GM23338 (cell line): ENCODE measurements at regions not wholly inside any gene's neighbourhood (a gene's known extent, or its start where the extent isn't known, plus 50 kb on each side); places are given as distances from the start of the nearest gene placed in this dataset.

Experiments used
- ATAC-seq: fragments of 200-7000 bp; cut with Tn5 transposase; 3 replicates; pipeline ENCODE4 v1.9.1; 2020
- DNase-seq: peaks from one replicate; pipeline ENCODE4 v3.0.0-alpha.2; 2015; ENCODE audit warnings: low spot score
- H2AFZ ChIP-seq: fragments of 200-600 bp; sonication (generic); 2 replicates; pipeline ENCODE4 v1.8.0; 2016; ENCODE audit warnings: antibody characterized with exemption, mild to moderate bottlenecking, moderate library complexity
- H3F3A ChIP-seq: fragments of 200-600 bp; sonication (generic); replicated peaks from 2 replicates; pipeline ENCODE4 v1.8.0; 2017; ENCODE audit warnings: antibody characterized with exemption, mixed run types, low read depth
- H3K27ac ChIP-seq: fragments of 200-600 bp; sonication (generic); 2 replicates; pipeline ENCODE4 v1.6.1; 2016; ENCODE audit warnings: low read depth
- H3K27me3 ChIP-seq: fragments of 200-600 bp; sonication (generic); 2 replicates; pipeline ENCODE4 v1.8.0; 2016; ENCODE audit warnings: mild to moderate bottlenecking, mixed run types, moderate library complexity; ENCODE audit not compliant: insufficient read depth
- H3K36me3 ChIP-seq: fragments of 200-600 bp; sonication (generic); 2 replicates; pipeline ENCODE4 v1.8.0; 2016; ENCODE audit warnings: mild to moderate bottlenecking; ENCODE audit not compliant: insufficient read depth
- H3K4me1 ChIP-seq: fragments of 200-600 bp; sonication (generic); 2 replicates; pipeline ENCODE4 v1.8.0; 2016; ENCODE audit warnings: mild to moderate bottlenecking, moderate library complexity; ENCODE audit not compliant: insufficient read depth
- H3K4me2 ChIP-seq: fragments of 200-600 bp; sonication (generic); 2 replicates; pipeline ENCODE4 v1.7.1; 2017; ENCODE audit warnings: mixed run types
- H3K4me3 ChIP-seq: fragments of 200-600 bp; sonication (generic); 2 replicates; pipeline ENCODE4 v1.6.1; 2016; ENCODE audit warnings: mixed run types
- H3K79me2 ChIP-seq: fragments of 200-600 bp; sonication (generic); replicated peaks from 2 replicates; pipeline ENCODE4 v1.8.0; 2017; ENCODE audit warnings: mild to moderate bottlenecking; ENCODE audit not compliant: insufficient read depth
- H3K9me2 ChIP-seq: fragments of 200-600 bp; sonication (generic); 2 replicates; pipeline ENCODE4 v1.8.0; 2017; ENCODE audit not compliant: insufficient read depth
- H4K20me1 ChIP-seq: fragments of 200-600 bp; sonication (generic); replicated peaks from 2 replicates; pipeline ENCODE4 v1.8.0; 2017; ENCODE audit warnings: mild to moderate bottlenecking; ENCODE audit not compliant: insufficient read depth
- H3K27ac Mint-ChIP-seq: 2 replicates; pipeline ENCODE4 v1.8.0; 2020; ENCODE audit warnings: inconsistent platforms, mild to moderate bottlenecking, moderate library complexity, mixed read lengths
- H3K27me3 Mint-ChIP-seq: 3 replicates; pipeline ENCODE4 v1.8.0; 2022; ENCODE audit warnings: low read depth, mild to moderate bottlenecking, moderate library complexity, mixed read lengths, inconsistent platforms; ENCODE audit not compliant: insufficient read depth, poor library complexity
- H3K36me3 Mint-ChIP-seq: 3 replicates; pipeline ENCODE4 v1.8.0; 2021; ENCODE audit warnings: low read depth, mild to moderate bottlenecking, inconsistent platforms, moderate library complexity, mixed read lengths
- H3K4me1 Mint-ChIP-seq: 3 replicates; pipeline ENCODE4 v1.8.0; 2020; ENCODE audit warnings: mild to moderate bottlenecking, inconsistent platforms, mixed read lengths
- H3K4me3 Mint-ChIP-seq: 3 replicates; pipeline ENCODE4 v1.8.0; 2021; ENCODE audit warnings: moderate library complexity, mild to moderate bottlenecking, inconsistent platforms, mixed read lengths
- H3K9me3 Mint-ChIP-seq: 3 replicates; pipeline ENCODE4 v1.8.0; 2020; ENCODE audit warnings: moderate library complexity, mild to moderate bottlenecking, inconsistent platforms, mixed read lengths
- CREB1 ChIP-seq: fragments of 250-450 bp; sonication (Bioruptor Pico); IDR thresholded peaks from 2 replicates; pipeline ENCODE4 v1.5.0; 2020; ENCODE audit warnings: low read depth, mild to moderate bottlenecking, moderate library complexity
- EZH2 ChIP-seq: fragments of 200-600 bp; sonication (generic); IDR thresholded peaks from one replicate; pipeline ENCODE4 v1.8.0; 2017; ENCODE audit warnings: antibody characterized with exemption, mild to moderate bottlenecking, low read depth; ENCODE audit not compliant: unreplicated experiment
- EZH2phosphoT487 ChIP-seq: fragments of 200-600 bp; sonication (generic); IDR thresholded peaks from one replicate; pipeline ENCODE4 v1.8.1; 2018; ENCODE audit warnings: antibody characterized with exemption; ENCODE audit not compliant: unreplicated experiment
- JUNB ChIP-seq: IDR thresholded peaks from one replicate; pipeline ENCODE4 v1.6.1; 2016; ENCODE audit warnings: antibody characterized with exemption; ENCODE audit not compliant: unreplicated experiment
- NANOG ChIP-seq: IDR thresholded peaks from 2 replicates; pipeline ENCODE4 v1.6.1; 2016; ENCODE audit warnings: antibody characterized with exemption, borderline replicate concordance
- POLR2AphosphoS5 ChIP-seq: IDR thresholded peaks from 2 replicates; pipeline ENCODE4 v1.6.1; 2016; ENCODE audit warnings: antibody characterized with exemption, low read depth
- STAT1 ChIP-seq: IDR thresholded peaks from one replicate; pipeline ENCODE4 v1.6.1; 2016; ENCODE audit warnings: antibody characterized with exemption; ENCODE audit not compliant: unreplicated experiment
- ZNF114 ChIP-seq: fragments of 250-450 bp; sonication (Bioruptor Pico); IDR thresholded peaks from 2 replicates; pipeline ENCODE4 v1.5.0; 2020; ENCODE audit warnings: mild to moderate bottlenecking, moderate library complexity
- ZNF331 ChIP-seq: fragments of 250-450 bp; sonication (Bioruptor Pico); IDR thresholded peaks from 2 replicates; pipeline ENCODE4 v1.5.0; 2020; ENCODE audit warnings: low read depth, mild to moderate bottlenecking, moderate library complexity
- TF ChIP-seq, protein P1 (sequence below): fragments of 250-450 bp; sonication (Bioruptor Pico); IDR thresholded peaks from 2 replicates; pipeline ENCODE4 v1.5.0; 2020; ENCODE audit warnings: mild to moderate bottlenecking, moderate library complexity
- TF ChIP-seq, protein P2 (sequence below): IDR thresholded peaks from 2 replicates; pipeline ENCODE4 v1.6.1; 2016; ENCODE audit warnings: antibody characterized with exemption
- TF ChIP-seq, protein P3 (sequence below): IDR thresholded peaks from one replicate; pipeline ENCODE4 v1.6.1; 2018; ENCODE audit warnings: antibody characterized with exemption; ENCODE audit not compliant: unreplicated experiment
- TF ChIP-seq, protein P4 (sequence below), 2 experiments: fragments of 200-600 bp in 1 of 2; sonication (generic) in 1 of 2; conservative IDR thresholded peaks; 2 replicates each; pipeline versions ENCODE4 v1.5.1 to v1.6.1; 2016 to 2017; ENCODE audit warnings: antibody characterized with exemption in 2 of 2, low read depth in 2 of 2, mild to moderate bottlenecking in 2 of 2, moderate library complexity in 1 of 2

DNA sequence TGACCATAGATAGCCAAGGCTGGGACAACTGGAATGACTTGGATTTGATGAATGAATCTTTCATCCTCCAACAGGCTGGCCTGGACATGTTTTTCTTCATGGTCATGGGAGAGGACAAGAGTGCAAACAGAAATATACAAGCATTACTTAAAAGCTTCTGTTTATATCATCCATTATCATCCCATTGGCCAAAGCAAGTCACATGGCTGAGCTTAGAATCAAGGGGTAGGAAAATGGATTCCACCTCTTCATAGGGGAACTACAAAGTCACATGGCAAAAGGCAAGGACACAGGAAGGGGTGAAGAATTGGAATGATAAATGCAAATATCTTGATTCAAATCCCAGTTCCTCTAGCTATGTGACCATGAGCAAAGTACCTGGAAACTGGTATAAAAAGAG is 90.2 kb upstream of the BARHL2 start:
- DNase-seq = no peak
- Histone ChIP-seq H3K4me1 (peaks cover 4% of the 10 kb centered on the region; the same call in 1 of the 2 replicates), H3K27me3 (peaks cover 65% of the 10 kb centered on the region), H3K4me3 (no peak overlapping the region), H3K36me3 (no peaks in the 10 kb centered on the region), H3K9me2 (no peaks in the 10 kb centered on the region), H3K79me2 (no peaks in the 10 kb centered on the region), H3K4me2 (no peak overlapping the region), H3K27ac (no peak overlapping the region), H2AFZ (no peak overlapping the region), H3F3A (no peaks in the 10 kb centered on the region; the same call in 1 of the 2 replicates), H4K20me1 (no peaks in the 10 kb centered on the region; the same call in 1 of the 2 replicates)
- no peaks in the 10 kb centered on the region for H3K36me3 Mint-ChIP-seq
- H3K4me1 Mint-ChIP-seq = peaks cover 19% of the 10 kb centered on the region
- H3K4me3 Mint-ChIP-seq = no peak overlapping the region
- H3K27ac Mint-ChIP-seq = no peak overlapping the region
- H3K9me3 Mint-ChIP-seq = no peaks in the 10 kb centered on the region
- no peak for ATAC-seq
- H3K27me3 Mint-ChIP-seq = peaks cover 57% of the 10 kb centered on the region
- TF ChIP-seq EZH2phosphoT487 (no peak), CREB1 (CRISPR knock-in tag) (no peak), STAT1 (no peak), EZH2 (no peak), NANOG (no peak), ZNF114 (CRISPR knock-in tag) (no peak), POLR2AphosphoS5 (no peak), JUNB (no peak), ZNF331 (CRISPR knock-in tag) (no peak)
- TF ChIP-seq, protein P1, sequence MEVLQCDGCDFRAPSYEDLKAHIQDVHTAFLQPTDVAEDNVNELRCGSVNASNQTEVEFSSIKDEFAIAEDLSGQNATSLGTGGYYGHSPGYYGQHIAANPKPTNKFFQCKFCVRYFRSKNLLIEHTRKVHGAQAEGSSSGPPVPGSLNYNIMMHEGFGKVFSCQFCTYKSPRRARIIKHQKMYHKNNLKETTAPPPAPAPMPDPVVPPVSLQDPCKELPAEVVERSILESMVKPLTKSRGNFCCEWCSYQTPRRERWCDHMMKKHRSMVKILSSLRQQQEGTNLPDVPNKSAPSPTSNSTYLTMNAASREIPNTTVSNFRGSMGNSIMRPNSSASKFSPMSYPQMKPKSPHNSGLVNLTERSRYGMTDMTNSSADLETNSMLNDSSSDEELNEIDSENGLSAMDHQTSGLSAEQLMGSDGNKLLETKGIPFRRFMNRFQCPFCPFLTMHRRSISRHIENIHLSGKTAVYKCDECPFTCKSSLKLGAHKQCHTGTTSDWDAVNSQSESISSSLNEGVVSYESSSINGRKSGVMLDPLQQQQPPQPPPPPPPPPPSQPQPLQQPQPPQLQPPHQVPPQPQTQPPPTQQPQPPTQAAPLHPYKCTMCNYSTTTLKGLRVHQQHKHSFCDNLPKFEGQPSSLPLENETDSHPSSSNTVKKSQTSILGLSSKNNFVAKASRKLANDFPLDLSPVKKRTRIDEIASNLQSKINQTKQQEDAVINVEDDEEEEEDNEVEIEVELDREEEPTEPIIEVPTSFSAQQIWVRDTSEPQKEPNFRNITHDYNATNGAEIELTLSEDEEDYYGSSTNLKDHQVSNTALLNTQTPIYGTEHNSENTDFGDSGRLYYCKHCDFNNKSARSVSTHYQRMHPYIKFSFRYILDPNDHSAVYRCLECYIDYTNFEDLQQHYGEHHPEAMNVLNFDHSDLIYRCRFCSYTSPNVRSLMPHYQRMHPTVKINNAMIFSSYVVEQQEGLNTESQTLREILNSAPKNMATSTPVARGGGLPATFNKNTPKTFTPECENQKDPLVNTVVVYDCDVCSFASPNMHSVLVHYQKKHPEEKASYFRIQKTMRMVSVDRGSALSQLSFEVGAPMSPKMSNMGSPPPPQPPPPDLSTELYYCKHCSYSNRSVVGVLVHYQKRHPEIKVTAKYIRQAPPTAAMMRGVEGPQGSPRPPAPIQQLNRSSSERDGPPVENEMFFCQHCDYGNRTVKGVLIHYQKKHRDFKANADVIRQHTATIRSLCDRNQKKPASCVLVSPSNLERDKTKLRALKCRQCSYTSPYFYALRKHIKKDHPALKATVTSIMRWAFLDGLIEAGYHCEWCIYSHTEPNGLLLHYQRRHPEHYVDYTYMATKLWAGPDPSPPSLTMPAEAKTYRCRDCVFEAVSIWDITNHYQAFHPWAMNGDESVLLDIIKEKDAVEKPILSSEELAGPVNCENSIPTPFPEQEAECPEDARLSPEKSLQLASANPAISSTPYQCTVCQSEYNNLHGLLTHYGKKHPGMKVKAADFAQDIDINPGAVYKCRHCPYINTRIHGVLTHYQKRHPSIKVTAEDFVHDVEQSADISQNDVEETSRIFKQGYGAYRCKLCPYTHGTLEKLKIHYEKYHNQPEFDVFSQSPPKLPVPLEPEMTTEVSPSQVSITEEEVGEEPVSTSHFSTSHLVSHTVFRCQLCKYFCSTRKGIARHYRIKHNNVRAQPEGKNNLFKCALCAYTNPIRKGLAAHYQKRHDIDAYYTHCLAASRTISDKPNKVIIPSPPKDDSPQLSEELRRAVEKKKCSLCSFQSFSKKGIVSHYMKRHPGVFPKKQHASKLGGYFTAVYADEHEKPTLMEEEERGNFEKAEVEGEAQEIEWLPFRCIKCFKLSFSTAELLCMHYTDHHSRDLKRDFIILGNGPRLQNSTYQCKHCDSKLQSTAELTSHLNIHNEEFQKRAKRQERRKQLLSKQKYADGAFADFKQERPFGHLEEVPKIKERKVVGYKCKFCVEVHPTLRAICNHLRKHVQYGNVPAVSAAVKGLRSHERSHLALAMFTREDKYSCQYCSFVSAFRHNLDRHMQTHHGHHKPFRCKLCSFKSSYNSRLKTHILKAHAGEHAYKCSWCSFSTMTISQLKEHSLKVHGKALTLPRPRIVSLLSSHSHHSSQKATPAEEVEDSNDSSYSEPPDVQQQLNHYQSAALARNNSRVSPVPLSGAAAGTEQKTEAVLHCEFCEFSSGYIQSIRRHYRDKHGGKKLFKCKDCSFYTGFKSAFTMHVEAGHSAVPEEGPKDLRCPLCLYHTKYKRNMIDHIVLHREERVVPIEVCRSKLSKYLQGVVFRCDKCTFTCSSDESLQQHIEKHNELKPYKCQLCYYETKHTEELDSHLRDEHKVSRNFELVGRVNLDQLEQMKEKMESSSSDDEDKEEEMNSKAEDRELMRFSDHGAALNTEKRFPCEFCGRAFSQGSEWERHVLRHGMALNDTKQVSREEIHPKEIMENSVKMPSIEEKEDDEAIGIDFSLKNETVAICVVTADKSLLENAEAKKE = no peak
- TF ChIP-seq, protein P2, sequence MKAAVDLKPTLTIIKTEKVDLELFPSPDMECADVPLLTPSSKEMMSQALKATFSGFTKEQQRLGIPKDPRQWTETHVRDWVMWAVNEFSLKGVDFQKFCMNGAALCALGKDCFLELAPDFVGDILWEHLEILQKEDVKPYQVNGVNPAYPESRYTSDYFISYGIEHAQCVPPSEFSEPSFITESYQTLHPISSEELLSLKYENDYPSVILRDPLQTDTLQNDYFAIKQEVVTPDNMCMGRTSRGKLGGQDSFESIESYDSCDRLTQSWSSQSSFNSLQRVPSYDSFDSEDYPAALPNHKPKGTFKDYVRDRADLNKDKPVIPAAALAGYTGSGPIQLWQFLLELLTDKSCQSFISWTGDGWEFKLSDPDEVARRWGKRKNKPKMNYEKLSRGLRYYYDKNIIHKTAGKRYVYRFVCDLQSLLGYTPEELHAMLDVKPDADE = no peak
- TF ChIP-seq, protein P3, sequence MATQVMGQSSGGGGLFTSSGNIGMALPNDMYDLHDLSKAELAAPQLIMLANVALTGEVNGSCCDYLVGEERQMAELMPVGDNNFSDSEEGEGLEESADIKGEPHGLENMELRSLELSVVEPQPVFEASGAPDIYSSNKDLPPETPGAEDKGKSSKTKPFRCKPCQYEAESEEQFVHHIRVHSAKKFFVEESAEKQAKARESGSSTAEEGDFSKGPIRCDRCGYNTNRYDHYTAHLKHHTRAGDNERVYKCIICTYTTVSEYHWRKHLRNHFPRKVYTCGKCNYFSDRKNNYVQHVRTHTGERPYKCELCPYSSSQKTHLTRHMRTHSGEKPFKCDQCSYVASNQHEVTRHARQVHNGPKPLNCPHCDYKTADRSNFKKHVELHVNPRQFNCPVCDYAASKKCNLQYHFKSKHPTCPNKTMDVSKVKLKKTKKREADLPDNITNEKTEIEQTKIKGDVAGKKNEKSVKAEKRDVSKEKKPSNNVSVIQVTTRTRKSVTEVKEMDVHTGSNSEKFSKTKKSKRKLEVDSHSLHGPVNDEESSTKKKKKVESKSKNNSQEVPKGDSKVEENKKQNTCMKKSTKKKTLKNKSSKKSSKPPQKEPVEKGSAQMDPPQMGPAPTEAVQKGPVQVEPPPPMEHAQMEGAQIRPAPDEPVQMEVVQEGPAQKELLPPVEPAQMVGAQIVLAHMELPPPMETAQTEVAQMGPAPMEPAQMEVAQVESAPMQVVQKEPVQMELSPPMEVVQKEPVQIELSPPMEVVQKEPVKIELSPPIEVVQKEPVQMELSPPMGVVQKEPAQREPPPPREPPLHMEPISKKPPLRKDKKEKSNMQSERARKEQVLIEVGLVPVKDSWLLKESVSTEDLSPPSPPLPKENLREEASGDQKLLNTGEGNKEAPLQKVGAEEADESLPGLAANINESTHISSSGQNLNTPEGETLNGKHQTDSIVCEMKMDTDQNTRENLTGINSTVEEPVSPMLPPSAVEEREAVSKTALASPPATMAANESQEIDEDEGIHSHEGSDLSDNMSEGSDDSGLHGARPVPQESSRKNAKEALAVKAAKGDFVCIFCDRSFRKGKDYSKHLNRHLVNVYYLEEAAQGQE = no peak
- TF ChIP-seq, protein P4, sequence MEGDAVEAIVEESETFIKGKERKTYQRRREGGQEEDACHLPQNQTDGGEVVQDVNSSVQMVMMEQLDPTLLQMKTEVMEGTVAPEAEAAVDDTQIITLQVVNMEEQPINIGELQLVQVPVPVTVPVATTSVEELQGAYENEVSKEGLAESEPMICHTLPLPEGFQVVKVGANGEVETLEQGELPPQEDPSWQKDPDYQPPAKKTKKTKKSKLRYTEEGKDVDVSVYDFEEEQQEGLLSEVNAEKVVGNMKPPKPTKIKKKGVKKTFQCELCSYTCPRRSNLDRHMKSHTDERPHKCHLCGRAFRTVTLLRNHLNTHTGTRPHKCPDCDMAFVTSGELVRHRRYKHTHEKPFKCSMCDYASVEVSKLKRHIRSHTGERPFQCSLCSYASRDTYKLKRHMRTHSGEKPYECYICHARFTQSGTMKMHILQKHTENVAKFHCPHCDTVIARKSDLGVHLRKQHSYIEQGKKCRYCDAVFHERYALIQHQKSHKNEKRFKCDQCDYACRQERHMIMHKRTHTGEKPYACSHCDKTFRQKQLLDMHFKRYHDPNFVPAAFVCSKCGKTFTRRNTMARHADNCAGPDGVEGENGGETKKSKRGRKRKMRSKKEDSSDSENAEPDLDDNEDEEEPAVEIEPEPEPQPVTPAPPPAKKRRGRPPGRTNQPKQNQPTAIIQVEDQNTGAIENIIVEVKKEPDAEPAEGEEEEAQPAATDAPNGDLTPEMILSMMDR (conservative IDR thresholded peaks at IDR 0.05; ENCODE audit: low read depth in 2 of 2) = no peak
